HEK293 (cell line): ENCODE measurements at regions not wholly inside any gene's neighbourhood (a gene's known extent, or its start where the extent isn't known, plus 50 kb on each side); places are given as distances from the start of the nearest gene placed in this dataset.

ENCODE experiments used
- ZNF23 ChIP-seq: fragments of 450-650 bp; formaldehyde crosslinking; IDR thresholded peaks from 2 replicates; pipeline ENCODE4 v1.5.1; 2016; ENCODE audit warnings: missing biosample characterization, missing genetic modification characterization, borderline replicate concordance

DNA sequence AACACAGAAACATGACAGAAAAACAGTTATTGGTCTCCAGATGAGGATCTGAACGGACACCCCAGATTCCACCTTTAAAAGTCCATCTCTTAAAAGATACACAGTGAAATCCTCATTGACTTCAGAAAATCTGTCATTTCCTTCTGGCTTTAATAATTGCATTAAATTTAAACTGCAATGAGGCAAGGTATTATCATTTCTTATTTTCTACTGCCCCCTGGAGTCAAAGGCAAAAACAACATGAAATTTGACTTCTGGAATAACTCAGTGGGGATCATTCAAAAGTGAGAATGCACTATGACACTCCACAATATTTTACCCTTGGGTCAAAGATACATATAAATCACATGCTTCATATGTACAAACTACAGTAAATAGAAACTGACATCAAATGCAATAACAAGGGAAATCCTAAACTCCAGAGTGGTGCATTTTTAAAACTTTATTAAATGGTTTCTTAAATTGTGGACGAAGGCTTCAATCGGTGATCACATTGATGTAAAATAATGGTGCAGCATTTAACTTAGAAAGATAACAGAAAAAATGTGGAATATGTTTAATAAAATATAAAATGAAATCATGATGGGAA is 56.4 kb upstream of the SPANXN1 start (continued):
- no peak for TF ChIP-seq ZNF23
